ENCODE measurements at regions not wholly inside any gene's neighbourhood (a gene's known extent, or its start where the extent isn't known, plus 50 kb on each side); places are given as distances from the start of the nearest gene placed in this dataset.

DNA sequence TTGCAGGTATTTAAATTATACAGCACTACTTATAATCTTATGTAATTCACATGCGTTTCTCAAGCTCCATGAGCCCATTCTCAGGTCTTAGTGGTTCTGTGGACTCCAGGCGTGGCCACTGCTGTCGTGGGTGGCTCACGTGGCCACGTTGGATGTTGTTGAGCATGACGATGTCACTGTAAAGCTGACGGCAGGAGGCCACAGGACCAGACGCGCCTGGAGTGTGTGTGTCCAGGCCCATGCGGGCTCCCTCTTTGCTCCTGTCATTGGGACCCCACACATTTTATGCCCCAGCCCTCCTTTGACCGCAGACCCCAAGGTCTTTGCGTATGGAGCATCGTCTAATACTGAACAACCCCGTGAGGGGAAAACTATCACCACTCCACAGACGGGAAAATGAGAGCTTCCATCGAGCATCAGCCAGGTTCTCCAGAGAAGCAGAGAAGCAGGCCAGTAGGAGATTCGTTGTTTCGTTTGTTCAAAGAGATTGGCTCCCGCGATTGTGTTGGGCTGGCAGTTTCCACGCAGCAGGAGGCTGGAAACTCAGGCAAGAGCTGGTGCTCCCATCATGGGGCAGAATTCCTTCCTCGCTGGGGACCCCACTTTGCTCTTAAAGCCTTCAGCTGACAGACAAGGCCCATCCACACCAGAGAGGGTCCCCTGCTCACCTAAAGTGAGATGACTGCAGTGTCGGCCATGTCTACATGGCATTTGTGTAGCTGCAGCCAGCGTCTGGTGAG is 129.3 kb upstream of the SPACA7 start:
- H3K9me3 Mint-ChIP-seq = no peaks in the 10 kb centered on the region
- no peak overlapping the region for H3K4me3 Mint-ChIP-seq
- POLR2A ChIA-PET = no interaction called here
- Histone ChIP-seq H3K27me3 (ENCODE audit: control insufficient read depth in 1 of 2, insufficient read depth in 2 of 2, low read length in 2 of 2) (peaks cover 0 to 5% of the 10 kb centered on the region in 2 experiments), H3K27ac (ENCODE audit: low read depth in 1 of 2, low read length in 2 of 2) (no peak overlapping the region), H3K36me3 (ENCODE audit: insufficient read depth, low read length) (no peaks in the 10 kb centered on the region), H3K4me1 (ENCODE audit: insufficient read depth, low read length) (no peaks in the 10 kb centered on the region), H3K9me3 (ENCODE audit: control insufficient read depth in 1 of 2, insufficient read depth in 1 of 2, low read length in 2 of 2) (peaks cover 0 to 46% of the 10 kb centered on the region in 2 experiments), H3K4me3 (ENCODE audit: low read length) (no peak overlapping the region)
- intact Hi-C loops (cut with DNase I, micrococcal nuclease) = no loop called here
- DNase-seq (no peak), ATAC-seq (ENCODE audit: poor library complexity) (no peak)
- CTCF ChIA-PET = no interaction called here
- no peaks in the 10 kb centered on the region for H3K27me3 Mint-ChIP-seq
- TF ChIP-seq, protein P1, sequence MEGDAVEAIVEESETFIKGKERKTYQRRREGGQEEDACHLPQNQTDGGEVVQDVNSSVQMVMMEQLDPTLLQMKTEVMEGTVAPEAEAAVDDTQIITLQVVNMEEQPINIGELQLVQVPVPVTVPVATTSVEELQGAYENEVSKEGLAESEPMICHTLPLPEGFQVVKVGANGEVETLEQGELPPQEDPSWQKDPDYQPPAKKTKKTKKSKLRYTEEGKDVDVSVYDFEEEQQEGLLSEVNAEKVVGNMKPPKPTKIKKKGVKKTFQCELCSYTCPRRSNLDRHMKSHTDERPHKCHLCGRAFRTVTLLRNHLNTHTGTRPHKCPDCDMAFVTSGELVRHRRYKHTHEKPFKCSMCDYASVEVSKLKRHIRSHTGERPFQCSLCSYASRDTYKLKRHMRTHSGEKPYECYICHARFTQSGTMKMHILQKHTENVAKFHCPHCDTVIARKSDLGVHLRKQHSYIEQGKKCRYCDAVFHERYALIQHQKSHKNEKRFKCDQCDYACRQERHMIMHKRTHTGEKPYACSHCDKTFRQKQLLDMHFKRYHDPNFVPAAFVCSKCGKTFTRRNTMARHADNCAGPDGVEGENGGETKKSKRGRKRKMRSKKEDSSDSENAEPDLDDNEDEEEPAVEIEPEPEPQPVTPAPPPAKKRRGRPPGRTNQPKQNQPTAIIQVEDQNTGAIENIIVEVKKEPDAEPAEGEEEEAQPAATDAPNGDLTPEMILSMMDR (IDR thresholded peaks at IDR 0.05) = no peak
- no peak overlapping the region for H3K27ac Mint-ChIP-seq
- no peaks in the 10 kb centered on the region for H3K4me1 Mint-ChIP-seq (ENCODE audit: low read depth)
- no peaks in the 10 kb centered on the region for H3K36me3 Mint-ChIP-seq (ENCODE audit: low read depth)

DNA sequence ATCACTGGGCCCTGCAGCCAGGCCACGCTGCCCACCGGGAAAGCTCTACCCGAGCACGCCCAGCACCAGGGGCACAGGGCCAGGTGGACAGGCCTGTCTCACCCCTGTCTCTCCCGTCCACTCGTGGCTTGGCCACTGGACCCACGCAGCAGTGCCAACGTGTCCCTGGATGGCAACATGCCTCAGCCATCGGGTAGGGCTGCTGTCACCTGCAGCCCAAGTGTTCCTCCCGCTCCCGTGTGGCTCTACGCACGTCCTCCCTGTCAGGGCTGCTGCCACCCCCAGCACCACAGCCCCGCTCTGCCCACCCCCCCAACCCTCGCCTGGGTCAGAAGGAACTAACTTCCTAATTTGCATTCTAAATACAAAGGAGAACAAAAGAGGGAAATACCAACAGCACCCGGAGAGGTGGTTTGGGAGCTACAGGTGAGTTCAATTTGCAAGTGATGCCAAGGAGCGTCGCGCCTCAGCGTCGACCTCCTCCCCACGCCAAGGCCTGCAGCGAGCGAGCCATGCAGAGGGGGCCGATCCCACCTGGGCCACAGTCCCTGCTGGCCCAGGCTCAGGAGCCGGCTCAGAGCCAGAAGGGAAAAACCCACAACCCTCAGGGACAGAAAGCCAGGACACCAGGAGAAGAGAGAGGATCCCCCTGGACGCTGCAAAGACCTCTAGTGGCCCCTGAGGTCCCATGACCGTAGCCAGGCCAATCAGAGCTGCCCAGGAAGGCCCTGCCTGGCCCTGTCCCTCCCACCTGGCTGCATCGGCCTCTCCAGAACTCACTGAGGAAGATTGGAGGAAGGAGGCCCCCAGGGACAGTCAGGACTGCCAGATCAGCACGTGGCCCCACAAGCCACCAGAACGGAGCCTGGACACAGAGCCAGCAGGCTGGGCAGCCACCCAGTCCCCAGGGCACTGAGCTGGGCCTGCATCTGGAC is 128.4 kb upstream of the SPACA7 start:
- Histone ChIP-seq H3K4me1 (ENCODE audit: insufficient read depth, low read length) (no peaks in the 10 kb centered on the region), H3K27ac (ENCODE audit: low read depth in 1 of 2, low read length in 2 of 2) (no peak overlapping the region), H3K9me3 (ENCODE audit: control insufficient read depth in 1 of 2, insufficient read depth in 1 of 2, low read length in 2 of 2) (peaks cover 0 to 47% of the 10 kb centered on the region in 2 experiments), H3K27me3 (ENCODE audit: control insufficient read depth in 1 of 2, insufficient read depth in 2 of 2, low read length in 2 of 2) (peaks cover 0 to 5% of the 10 kb centered on the region in 2 experiments), H3K36me3 (ENCODE audit: insufficient read depth, low read length) (no peaks in the 10 kb centered on the region), H3K4me3 (ENCODE audit: low read length) (no peak overlapping the region)
- H3K4me3 Mint-ChIP-seq = no peak overlapping the region
- no peaks in the 10 kb centered on the region for H3K4me1 Mint-ChIP-seq (ENCODE audit: low read depth)
- TF ChIP-seq, protein P1 (IDR thresholded peaks at IDR 0.05) = no peak
- no peaks in the 10 kb centered on the region for H3K9me3 Mint-ChIP-seq
- H3K27me3 Mint-ChIP-seq = no peaks in the 10 kb centered on the region
- no peak overlapping the region for H3K27ac Mint-ChIP-seq
- intact Hi-C loops (cut with DNase I, micrococcal nuclease) = no loop called here
- ChIA-PET CTCF (no interaction called here), POLR2A (no interaction called here)
- no peaks in the 10 kb centered on the region for H3K36me3 Mint-ChIP-seq (ENCODE audit: low read depth)
- no peak for ATAC-seq (ENCODE audit: poor library complexity)
- peak in 1 of 14 experiments; percentile 3 for DNase-seq

DNA sequence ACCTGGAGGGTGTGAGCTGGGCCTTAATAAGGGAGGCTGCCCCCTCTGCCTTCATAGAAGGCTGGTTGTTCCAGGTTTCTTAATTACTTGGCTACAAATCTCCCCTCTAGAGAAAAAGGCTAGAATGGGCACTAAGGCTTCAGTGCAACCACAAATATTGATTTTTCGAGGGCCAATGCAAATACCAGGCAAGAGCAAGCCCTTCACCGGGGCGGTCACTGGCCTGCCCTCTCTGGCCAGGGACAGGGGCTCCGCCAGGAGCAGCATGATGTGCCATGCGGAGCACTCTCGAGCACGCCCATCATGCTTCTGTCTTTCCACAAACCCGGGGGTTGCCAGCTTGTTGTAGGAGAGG is 127.8 kb upstream of the SPACA7 start:
- ATAC-seq (ENCODE audit: poor library complexity) (no peak), DNase-seq (no peak)
- H3K27ac ChIP-seq (ENCODE audit: low read depth in 1 of 2, low read length in 2 of 2) = no peak overlapping the region
- CTCF ChIA-PET = no interaction called here
- no peaks in the 10 kb centered on the region for H3K36me3 ChIP-seq (ENCODE audit: insufficient read depth, low read length)
- H3K27ac Mint-ChIP-seq = no peak overlapping the region
- intact Hi-C loops (cut with DNase I, micrococcal nuclease) = no loop called here
- POLR2A ChIA-PET = no interaction called here
- no peaks in the 10 kb centered on the region for H3K4me1 Mint-ChIP-seq (ENCODE audit: low read depth)
- no peaks in the 10 kb centered on the region for H3K9me3 Mint-ChIP-seq
- H3K4me3 ChIP-seq (ENCODE audit: low read length) = no peak overlapping the region
- H3K36me3 Mint-ChIP-seq (ENCODE audit: low read depth) = no peaks in the 10 kb centered on the region
- H3K27me3 Mint-ChIP-seq = no peaks in the 10 kb centered on the region
- H3K4me1 ChIP-seq (ENCODE audit: insufficient read depth, low read length) = no peaks in the 10 kb centered on the region
- no peak overlapping the region for H3K4me3 Mint-ChIP-seq
- peaks cover 0 to 52% of the 10 kb centered on the region in 2 experiments for H3K9me3 ChIP-seq (ENCODE audit: control insufficient read depth in 1 of 2, insufficient read depth in 1 of 2, low read length in 2 of 2)
- H3K27me3 ChIP-seq (ENCODE audit: control insufficient read depth in 1 of 2, insufficient read depth in 2 of 2, low read length in 2 of 2) = peaks cover 0 to 5% of the 10 kb centered on the region in 2 experiments
- TF ChIP-seq, protein P1 (IDR thresholded peaks at IDR 0.05) = no peak

Data from CD4-positive, alpha-beta T cell (primary cell).